ENCODE measurements at regions not wholly inside any gene's neighbourhood (a gene's known extent, or its start where the extent isn't known, plus 50 kb on each side); places are given as distances from the start of the nearest gene placed in this dataset.

DNA sequence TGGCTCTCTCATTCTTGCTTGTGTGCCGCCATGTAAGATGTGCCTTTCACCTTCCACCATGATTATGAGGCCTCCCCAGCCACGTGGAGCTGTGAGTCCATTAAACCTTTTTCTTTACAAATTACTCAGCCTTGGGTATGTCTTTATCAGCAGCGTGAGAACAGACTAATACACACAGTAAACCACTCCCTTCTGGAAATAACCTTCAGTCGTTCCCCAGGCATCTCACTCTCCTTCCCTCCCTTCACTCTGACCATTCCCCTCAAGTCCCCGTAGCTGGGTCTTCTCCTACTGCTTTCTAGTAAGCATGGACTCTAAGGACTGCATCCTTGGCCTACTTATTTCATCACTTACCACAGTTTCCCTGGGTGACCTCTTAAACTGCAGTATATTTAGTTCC, 493.9 kb downstream of the CCDC171 start:
- TF ChIP-seq, protein P1, sequence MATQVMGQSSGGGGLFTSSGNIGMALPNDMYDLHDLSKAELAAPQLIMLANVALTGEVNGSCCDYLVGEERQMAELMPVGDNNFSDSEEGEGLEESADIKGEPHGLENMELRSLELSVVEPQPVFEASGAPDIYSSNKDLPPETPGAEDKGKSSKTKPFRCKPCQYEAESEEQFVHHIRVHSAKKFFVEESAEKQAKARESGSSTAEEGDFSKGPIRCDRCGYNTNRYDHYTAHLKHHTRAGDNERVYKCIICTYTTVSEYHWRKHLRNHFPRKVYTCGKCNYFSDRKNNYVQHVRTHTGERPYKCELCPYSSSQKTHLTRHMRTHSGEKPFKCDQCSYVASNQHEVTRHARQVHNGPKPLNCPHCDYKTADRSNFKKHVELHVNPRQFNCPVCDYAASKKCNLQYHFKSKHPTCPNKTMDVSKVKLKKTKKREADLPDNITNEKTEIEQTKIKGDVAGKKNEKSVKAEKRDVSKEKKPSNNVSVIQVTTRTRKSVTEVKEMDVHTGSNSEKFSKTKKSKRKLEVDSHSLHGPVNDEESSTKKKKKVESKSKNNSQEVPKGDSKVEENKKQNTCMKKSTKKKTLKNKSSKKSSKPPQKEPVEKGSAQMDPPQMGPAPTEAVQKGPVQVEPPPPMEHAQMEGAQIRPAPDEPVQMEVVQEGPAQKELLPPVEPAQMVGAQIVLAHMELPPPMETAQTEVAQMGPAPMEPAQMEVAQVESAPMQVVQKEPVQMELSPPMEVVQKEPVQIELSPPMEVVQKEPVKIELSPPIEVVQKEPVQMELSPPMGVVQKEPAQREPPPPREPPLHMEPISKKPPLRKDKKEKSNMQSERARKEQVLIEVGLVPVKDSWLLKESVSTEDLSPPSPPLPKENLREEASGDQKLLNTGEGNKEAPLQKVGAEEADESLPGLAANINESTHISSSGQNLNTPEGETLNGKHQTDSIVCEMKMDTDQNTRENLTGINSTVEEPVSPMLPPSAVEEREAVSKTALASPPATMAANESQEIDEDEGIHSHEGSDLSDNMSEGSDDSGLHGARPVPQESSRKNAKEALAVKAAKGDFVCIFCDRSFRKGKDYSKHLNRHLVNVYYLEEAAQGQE (IDR thresholded peaks at IDR 0.05; ENCODE audit: borderline replicate concordance): no peak
- TF ChIP-seq, protein P1 (CRISPR knock-in tag; IDR thresholded peaks at IDR 0.05; ENCODE audit: low read depth): no peak
- TF ChIP-seq KAT7 (CRISPR knock-in tag; IDR thresholded peaks at IDR 0.05; ENCODE audit: borderline replicate concordance): no peak
- TF ChIP-seq, protein P2, sequence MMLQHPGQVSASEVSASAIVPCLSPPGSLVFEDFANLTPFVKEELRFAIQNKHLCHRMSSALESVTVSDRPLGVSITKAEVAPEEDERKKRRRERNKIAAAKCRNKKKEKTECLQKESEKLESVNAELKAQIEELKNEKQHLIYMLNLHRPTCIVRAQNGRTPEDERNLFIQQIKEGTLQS (IDR thresholded peaks at IDR 0.05): no peak
- TF ChIP-seq, protein P2 (CRISPR knock-in tag; conservative IDR thresholded peaks at IDR 0.05): no peak

Measured in K562 (cell line).